SK-N-SH (cell line): ENCODE measurements at regions not wholly inside any gene's neighbourhood (a gene's known extent, or its start where the extent isn't known, plus 50 kb on each side); places are given as distances from the start of the nearest gene placed in this dataset.

ENCODE experiments used
- CTCF ChIA-PET: fragments of 300-600, 350-600 bp; formaldehyde crosslinking; extraction: SDS; loops from one replicate; lab custom pipeline; 2021; lab: Yijun Ruan, JAX
- POLR2A ChIA-PET: fragments of 350-600 bp; sonication (Branson Sonifier 250); formaldehyde crosslinking; extraction: SDS; loops from one replicate; lab custom pipeline; 2020; ENCODE audit warnings: antibody characterized with exemption, inconsistent platforms; lab: Yijun Ruan, JAX
- DNase-seq: peaks from one replicate; pipeline ENCODE4 v3.0.0; 2012
- H2AFZ ChIP-seq: fragments of 200-600 bp; sonication (generic); 2 replicates; pipeline ENCODE4 v1.8.1; 2016; ENCODE audit warnings: antibody characterized with exemption, mild to moderate bottlenecking, low read depth
- H3F3A ChIP-seq: fragments of 200-600 bp; sonication (generic); replicated peaks from 2 replicates; pipeline ENCODE3; 2016; ENCODE audit warnings: antibody characterized with exemption, mild to moderate bottlenecking; ENCODE audit not compliant: insufficient read depth
- H3K27ac ChIP-seq, 2 experiments: fragments of 200-500 bp in 1 of 2; fragments of 200-600 bp in 1 of 2; sonication (Bioruptor generic) in 1 of 2; sonication (generic), shearing (Covaris generic) in 1 of 2; 2 replicates each; pipeline versions ENCODE4 v1.5.1 to v1.6.1; 2014 to 2016; ENCODE audit warnings: low read depth in 2 of 2, inconsistent platforms in 1 of 2, low read length in 1 of 2, mild to moderate bottlenecking in 1 of 2, mixed read lengths in 1 of 2
- H3K27me3 ChIP-seq: fragments of 200-600 bp; sonication (generic), shearing (Covaris generic); 2 replicates; pipeline ENCODE4 v1.6.1; 2016; ENCODE audit warnings: mixed run types; ENCODE audit not compliant: insufficient read depth
- H3K36me3 ChIP-seq, 2 experiments: fragments of 200-500 bp in 1 of 2; fragments of 200-600 bp in 1 of 2; sonication (Bioruptor generic) in 1 of 2; sonication (generic) in 1 of 2; replicated peaks in 1 of 2; 2 replicates each; pipeline versions ENCODE3 to v1.5.1; 2014 to 2016; ENCODE audit warnings: low read length in 1 of 2, mild to moderate bottlenecking in 1 of 2; ENCODE audit not compliant: insufficient read depth in 2 of 2, control insufficient read depth in 1 of 2
- H3K4me1 ChIP-seq, 2 experiments: fragments of 200-500 bp in 1 of 2; fragments of 200-600 bp in 1 of 2; sonication (Bioruptor generic) in 1 of 2; sonication (generic), shearing (Covaris generic) in 1 of 2; 2 replicates each; pipeline versions ENCODE4 v1.5.1 to v1.6.1; 2014 to 2016; ENCODE audit warnings: low read depth in 1 of 2, low read length in 1 of 2, mixed run types in 1 of 2; ENCODE audit not compliant: insufficient read depth in 2 of 2, control insufficient read depth in 1 of 2
- H3K4me2 ChIP-seq: fragments of 200-600 bp; sonication (generic), shearing (Covaris generic); 2 replicates; pipeline ENCODE4 v1.6.1; 2017; ENCODE audit warnings: mixed run types
- H3K4me3 ChIP-seq, 2 experiments: fragments of 200-500 bp in 1 of 2; fragments of 200-600 bp in 1 of 2; sonication (Bioruptor generic) in 1 of 2; sonication (generic), shearing (Covaris generic) in 1 of 2; 2 replicates each; pipeline versions ENCODE4 v1.5.1 to v1.8.1; 2014 to 2016; ENCODE audit warnings: low read depth in 2 of 2, inconsistent platforms in 1 of 2, low read length in 1 of 2, mild to moderate bottlenecking in 1 of 2, mixed read lengths in 1 of 2, moderate library complexity in 1 of 2
- H3K79me2 ChIP-seq: fragments of 200-600 bp; sonication (generic); 2 replicates; pipeline ENCODE4 v1.8.1; 2017; ENCODE audit warnings: mild to moderate bottlenecking; ENCODE audit not compliant: insufficient read depth
- H3K9ac ChIP-seq: fragments of 200-600 bp; sonication (generic); 2 replicates; pipeline ENCODE4 v1.6.1; 2017; ENCODE audit warnings: mixed run types
- H3K9me2 ChIP-seq: fragments of 200-600 bp; sonication (generic); 2 replicates; pipeline ENCODE4 v1.6.1; 2017; ENCODE audit warnings: mixed run types
- H3K9me3 ChIP-seq: fragments of 200-600 bp; sonication (generic); 2 replicates; pipeline ENCODE4 v1.6.1; 2017; ENCODE audit warnings: mixed run types, mild to moderate bottlenecking, moderate library complexity
- H4K20me1 ChIP-seq: fragments of 200-600 bp; sonication (generic); 2 replicates; pipeline ENCODE4 v1.6.1; 2017; ENCODE audit warnings: mild to moderate bottlenecking, mixed run types; ENCODE audit not compliant: insufficient read depth
- ELF1 ChIP-seq: IDR thresholded peaks from 2 replicates; pipeline ENCODE4 v1.4.0; 2012
- MEF2A ChIP-seq: IDR thresholded peaks from 2 replicates; pipeline ENCODE4 v1.4.0; 2012; ENCODE audit warnings: low read depth, borderline replicate concordance
- NFIC ChIP-seq: IDR thresholded peaks from 2 replicates; pipeline ENCODE4 v1.4.0; 2012; ENCODE audit warnings: borderline replicate concordance
- POLR2AphosphoS5 ChIP-seq: IDR thresholded peaks from 2 replicates; pipeline ENCODE4 v1.6.1; 2012; ENCODE audit warnings: low read depth, low read length
- RFX5 ChIP-seq: IDR thresholded peaks from 2 replicates; pipeline ENCODE4 v1.6.1; 2012; ENCODE audit warnings: mild to moderate bottlenecking, improper control_type of control experiment, low read length
- RXRA ChIP-seq: IDR thresholded peaks from 2 replicates; pipeline ENCODE4 v1.4.0; 2012; ENCODE audit warnings: low read depth, mild to moderate bottlenecking, borderline replicate concordance
- SMC3 ChIP-seq: IDR thresholded peaks from 2 replicates; pipeline ENCODE4 v1.6.1; 2012; ENCODE audit warnings: low read depth, low read length, improper control_type of control experiment
- USF1 ChIP-seq: IDR thresholded peaks from 2 replicates; pipeline ENCODE4 v1.4.0; 2012; ENCODE audit warnings: low read depth, borderline replicate concordance
- YY1 ChIP-seq: IDR thresholded peaks from 2 replicates; pipeline ENCODE4 v1.4.0; 2012; ENCODE audit warnings: low read depth, mild to moderate bottlenecking
- WGBS: methylation state at CpG from one replicate; pipeline ENCODE4 v1.1.6; 2017; ENCODE audit warnings: low lambda C conversion rate; 5-methylcytosine and 5-hydroxymethylcytosine counted together
- TF ChIP-seq, protein P1 (sequence below): IDR thresholded peaks from 2 replicates; pipeline ENCODE4 v1.6.1; 2012; ENCODE audit warnings: mild to moderate bottlenecking, low read depth, low read length, moderate library complexity

DNA sequence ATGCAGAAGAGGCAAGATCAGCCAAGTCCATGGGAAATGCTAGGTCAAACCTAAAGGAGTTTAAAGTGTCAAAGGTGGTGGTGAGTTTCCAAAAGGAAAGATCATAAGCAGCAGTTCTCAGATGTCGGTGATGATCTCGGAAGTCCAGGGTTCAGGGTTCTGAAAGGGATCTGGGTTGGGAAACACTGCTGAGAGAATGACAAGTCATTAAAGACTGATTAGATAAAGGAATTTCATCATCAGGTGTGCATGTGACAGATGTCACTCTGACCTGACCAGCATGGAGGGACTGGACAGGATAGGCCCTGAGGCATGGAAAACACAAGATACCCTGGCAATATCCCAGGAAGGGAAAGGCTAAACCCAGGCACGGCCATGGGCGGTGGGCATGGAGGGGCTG is 195.7 kb upstream of the TBL1X start:
- H4K20me1 ChIP-seq = no peaks in the 10 kb centered on the region
- H3K4me2 ChIP-seq = no peak overlapping the region
- ChIA-PET POLR2A (no interaction called here), CTCF (no interaction called here)
- no peaks in the 10 kb centered on the region for H3K9me3 ChIP-seq
- TF ChIP-seq, protein P1, sequence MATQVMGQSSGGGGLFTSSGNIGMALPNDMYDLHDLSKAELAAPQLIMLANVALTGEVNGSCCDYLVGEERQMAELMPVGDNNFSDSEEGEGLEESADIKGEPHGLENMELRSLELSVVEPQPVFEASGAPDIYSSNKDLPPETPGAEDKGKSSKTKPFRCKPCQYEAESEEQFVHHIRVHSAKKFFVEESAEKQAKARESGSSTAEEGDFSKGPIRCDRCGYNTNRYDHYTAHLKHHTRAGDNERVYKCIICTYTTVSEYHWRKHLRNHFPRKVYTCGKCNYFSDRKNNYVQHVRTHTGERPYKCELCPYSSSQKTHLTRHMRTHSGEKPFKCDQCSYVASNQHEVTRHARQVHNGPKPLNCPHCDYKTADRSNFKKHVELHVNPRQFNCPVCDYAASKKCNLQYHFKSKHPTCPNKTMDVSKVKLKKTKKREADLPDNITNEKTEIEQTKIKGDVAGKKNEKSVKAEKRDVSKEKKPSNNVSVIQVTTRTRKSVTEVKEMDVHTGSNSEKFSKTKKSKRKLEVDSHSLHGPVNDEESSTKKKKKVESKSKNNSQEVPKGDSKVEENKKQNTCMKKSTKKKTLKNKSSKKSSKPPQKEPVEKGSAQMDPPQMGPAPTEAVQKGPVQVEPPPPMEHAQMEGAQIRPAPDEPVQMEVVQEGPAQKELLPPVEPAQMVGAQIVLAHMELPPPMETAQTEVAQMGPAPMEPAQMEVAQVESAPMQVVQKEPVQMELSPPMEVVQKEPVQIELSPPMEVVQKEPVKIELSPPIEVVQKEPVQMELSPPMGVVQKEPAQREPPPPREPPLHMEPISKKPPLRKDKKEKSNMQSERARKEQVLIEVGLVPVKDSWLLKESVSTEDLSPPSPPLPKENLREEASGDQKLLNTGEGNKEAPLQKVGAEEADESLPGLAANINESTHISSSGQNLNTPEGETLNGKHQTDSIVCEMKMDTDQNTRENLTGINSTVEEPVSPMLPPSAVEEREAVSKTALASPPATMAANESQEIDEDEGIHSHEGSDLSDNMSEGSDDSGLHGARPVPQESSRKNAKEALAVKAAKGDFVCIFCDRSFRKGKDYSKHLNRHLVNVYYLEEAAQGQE = no peak
- TF ChIP-seq ELF1 = no peak
- no peak for TF ChIP-seq MEF2A
- TF ChIP-seq RFX5 = no peak
- TF ChIP-seq RXRA = no peak
- no peaks in the 10 kb centered on the region for H3K36me3 ChIP-seq
- DNase-seq = no peak
- H3K9me2 ChIP-seq = no peaks in the 10 kb centered on the region
- H3K27me3 ChIP-seq = no peaks in the 10 kb centered on the region
- WGBS = 28% methylated on average over 4 of the region's 4 CpGs
- no peak overlapping the region for H3K9ac ChIP-seq
- no peak overlapping the region for H3K27ac ChIP-seq
- no peak overlapping the region for H2AFZ ChIP-seq
- H3K4me3 ChIP-seq = no peak overlapping the region
- no peaks in the 10 kb centered on the region for H3K79me2 ChIP-seq
- H3K4me1 ChIP-seq = no peaks in the 10 kb centered on the region
- no peaks in the 10 kb centered on the region for H3F3A ChIP-seq

DNA sequence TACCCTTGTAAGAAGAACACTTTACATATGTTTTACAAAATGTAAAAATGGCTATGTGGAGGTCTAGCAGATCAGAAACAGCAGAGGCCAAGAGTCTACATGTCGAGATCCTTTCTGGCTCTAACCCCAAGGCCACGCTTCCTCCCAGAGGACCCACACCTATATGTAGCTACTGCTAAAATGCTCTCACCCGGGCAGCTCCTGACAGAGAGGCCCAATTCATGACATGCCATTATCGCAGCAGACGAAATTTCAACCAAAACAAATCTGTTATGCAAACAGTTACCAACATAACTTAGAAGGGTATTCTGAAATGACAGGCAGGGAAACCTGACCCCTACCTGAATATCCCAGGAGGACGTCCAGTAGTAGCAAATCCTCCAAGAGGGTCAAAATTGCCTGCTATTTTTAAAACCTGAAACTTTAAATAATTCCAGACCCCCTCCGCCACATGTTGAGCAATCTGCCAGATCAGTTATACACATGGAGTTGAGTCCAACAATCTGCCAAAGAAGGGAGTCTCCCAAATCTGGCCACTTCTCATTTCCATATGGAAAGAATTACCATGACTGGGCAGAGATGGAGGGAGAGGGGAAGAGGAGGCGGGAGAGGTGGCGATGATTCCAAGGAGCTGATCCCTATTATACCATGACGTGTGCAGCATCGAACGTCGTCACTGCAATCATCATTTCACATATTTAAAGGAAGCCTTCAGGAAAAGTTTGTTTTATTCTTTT is 192.9 kb upstream of the TBL1X start:
- no peaks in the 10 kb centered on the region for H3K79me2 ChIP-seq
- no peak overlapping the region for H3K9ac ChIP-seq
- CTCF ChIA-PET = no interaction called here
- H3K9me2 ChIP-seq = no peaks in the 10 kb centered on the region
- TF ChIP-seq ELF1 = no peak
- no peak for TF ChIP-seq MEF2A
- no peak for TF ChIP-seq SMC3
- TF ChIP-seq YY1 = no peak
- no peak for TF ChIP-seq NFIC
- TF ChIP-seq RXRA = no peak
- no peak for TF ChIP-seq USF1
- TF ChIP-seq POLR2AphosphoS5 = no peak
- no peak overlapping the region for H3K4me3 ChIP-seq
- no peaks in the 10 kb centered on the region for H3K27me3 ChIP-seq
- POLR2A ChIA-PET = no interaction called here
- no peaks in the 10 kb centered on the region for H4K20me1 ChIP-seq
- H3K4me2 ChIP-seq = no peak overlapping the region
- no peak overlapping the region for H2AFZ ChIP-seq
- 41% methylated on average over 13 of the region's 13 CpGs for WGBS
- H3K27ac ChIP-seq = no peak overlapping the region
- H3F3A ChIP-seq = no peaks in the 10 kb centered on the region
- no peaks in the 10 kb centered on the region for H3K36me3 ChIP-seq
- no peak for DNase-seq
- no peaks in the 10 kb centered on the region for H3K9me3 ChIP-seq
- H3K4me1 ChIP-seq = no peaks in the 10 kb centered on the region
